Stomach (tissue), 4 donors: ENCODE measurements at regions not wholly inside any gene's neighbourhood (a gene's known extent, or its start where the extent isn't known, plus 50 kb on each side); places are given as distances from the start of the nearest gene placed in this dataset.

ENCODE experiments used
- CTCF ChIP-seq, 7 experiments: fragments of 450-650 bp in 4 of 7; fragments of 200-600 bp in 3 of 7; sonication (generic) in 3 of 7; IDR thresholded peaks; one replicate each; pipeline ENCODE4 v1.5.1; 2016 to 2019; ENCODE audit warnings: antibody characterized with exemption in 7 of 7, control low read depth in 2 of 7, mild to moderate bottlenecking in 1 of 7
- EP300 ChIP-seq: sonication (generic); formaldehyde crosslinking; IDR thresholded peaks from one replicate; pipeline ENCODE4 v1.6.1; 2017; ENCODE audit warnings: antibody characterized with exemption
- POLR2AphosphoS5 ChIP-seq, 3 donors: sonication (generic); formaldehyde crosslinking; IDR thresholded peaks; one replicate each; pipeline ENCODE4 v1.6.1; 2016; ENCODE audit warnings: antibody characterized with exemption in 3 of 3

DNA sequence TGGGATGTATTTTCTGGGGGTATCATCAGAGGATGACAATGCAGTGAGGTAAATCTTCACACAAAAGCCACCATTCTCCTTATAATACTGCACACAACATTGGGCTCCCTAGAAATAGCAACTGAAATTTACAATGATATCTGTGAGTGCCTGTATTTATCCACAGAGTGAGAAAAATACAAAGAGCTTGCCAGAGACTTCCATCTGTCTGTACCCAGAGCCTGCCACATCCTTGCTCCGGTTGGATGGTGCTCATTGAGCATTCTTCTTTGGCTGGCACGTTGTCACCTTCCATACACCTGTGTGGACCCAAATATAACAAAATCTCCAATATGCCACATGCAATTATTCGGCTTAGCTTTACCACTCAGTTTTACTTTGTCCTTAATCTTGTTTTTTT is 189.5 kb upstream of the UFM1 start:
- TF ChIP-seq CTCF (IDR thresholded peaks at IDR 0.05) (no peak), EP300 (no peak), POLR2AphosphoS5 (IDR thresholded peaks at IDR 0.05) (no peak)
